ENCODE measurements at regions not wholly inside any gene's neighbourhood (a gene's known extent, or its start where the extent isn't known, plus 50 kb on each side); places are given as distances from the start of the nearest gene placed in this dataset.

DNA sequence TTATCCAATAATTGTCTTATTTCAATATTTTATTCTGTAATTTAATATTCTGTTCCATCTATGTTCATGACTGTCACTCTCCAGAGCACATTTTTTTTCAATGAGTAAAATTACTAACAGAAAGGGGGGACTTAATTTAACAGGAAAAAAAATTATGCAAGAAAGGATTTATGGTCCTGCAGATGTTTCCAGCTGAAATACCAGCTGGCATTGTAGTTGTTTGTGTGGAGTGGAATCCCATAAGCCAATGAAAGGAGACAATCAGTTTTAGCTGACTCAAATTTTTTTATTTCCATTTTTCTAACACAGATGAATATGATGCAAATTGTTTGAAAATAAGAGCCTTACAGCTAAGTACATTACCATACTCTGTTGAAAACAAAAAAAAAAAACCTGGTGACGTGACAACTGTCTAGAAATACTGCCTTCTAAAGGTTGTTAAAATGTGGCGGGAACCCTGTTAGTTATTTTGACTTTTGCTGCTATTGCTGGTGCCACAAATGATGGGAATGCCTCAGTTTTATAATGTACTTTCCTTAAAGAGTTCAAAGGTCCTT, 389.1 kb downstream of the ETS1 start:
- no peak overlapping the region for H3K27ac ChIP-seq (ENCODE audit: low read depth in 2 of 2, low read length in 1 of 2)
- H3K4me1 ChIP-seq (ENCODE audit: control insufficient read depth in 1 of 2, insufficient read depth in 2 of 2, low read depth in 1 of 2, low read length in 1 of 2), result peaks cover 0 to 9% of the 10 kb centered on the region in 2 experiments; a peak in 2 of 4 replicates
- no peaks in the 10 kb centered on the region for H3K9me3 ChIP-seq
- CTCF ChIA-PET, result interaction anchor here (0.7 to 1.1 kb wide), 3 partner anchors 8 to 166 kb away, joined by 3 read pairs; no protein-coding TSS in a partner anchor
- H3K9ac ChIP-seq, result no peak overlapping the region
- H3K4me3 ChIP-seq (ENCODE audit: low read depth in 2 of 2, low read length in 1 of 2), result no peak overlapping the region
- H3K36me3 ChIP-seq (replicated peaks in 1 of 2; ENCODE audit: control insufficient read depth in 1 of 2, insufficient read depth in 2 of 2, low read length in 1 of 2), result no peaks in the 10 kb centered on the region
- H4K20me1 ChIP-seq (ENCODE audit: insufficient read depth), result no peaks in the 10 kb centered on the region
- POLR2A ChIA-PET, result no interaction called here
- H3K9me2 ChIP-seq, result no peaks in the 10 kb centered on the region
- TF ChIP-seq, protein P1, sequence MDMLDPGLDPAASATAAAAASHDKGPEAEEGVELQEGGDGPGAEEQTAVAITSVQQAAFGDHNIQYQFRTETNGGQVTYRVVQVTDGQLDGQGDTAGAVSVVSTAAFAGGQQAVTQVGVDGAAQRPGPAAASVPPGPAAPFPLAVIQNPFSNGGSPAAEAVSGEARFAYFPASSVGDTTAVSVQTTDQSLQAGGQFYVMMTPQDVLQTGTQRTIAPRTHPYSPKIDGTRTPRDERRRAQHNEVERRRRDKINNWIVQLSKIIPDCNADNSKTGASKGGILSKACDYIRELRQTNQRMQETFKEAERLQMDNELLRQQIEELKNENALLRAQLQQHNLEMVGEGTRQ (IDR thresholded peaks at IDR 0.05; ENCODE audit: borderline replicate concordance, low read depth, low read length), result no peak
- TF ChIP-seq RAD21 (IDR thresholded peaks at IDR 0.05; ENCODE audit: low read length) (no peak), EZH2phosphoT487 (IDR thresholded peaks at IDR 0.05; ENCODE audit: borderline replicate concordance, low read depth) (no peak), RFX5 (IDR thresholded peaks at IDR 0.05; ENCODE audit: low read length) (no peak), FOXM1 (IDR thresholded peaks at IDR 0.05; ENCODE audit: low read depth) (no peak), JUND (IDR thresholded peaks at IDR 0.05) (no peak), FOSL2 (IDR thresholded peaks at IDR 0.05; ENCODE audit: borderline replicate concordance, low read depth) (no peak), RCOR1 (IDR thresholded peaks at IDR 0.05; ENCODE audit: low read length) (no peak)
- TF ChIP-seq, protein P2, sequence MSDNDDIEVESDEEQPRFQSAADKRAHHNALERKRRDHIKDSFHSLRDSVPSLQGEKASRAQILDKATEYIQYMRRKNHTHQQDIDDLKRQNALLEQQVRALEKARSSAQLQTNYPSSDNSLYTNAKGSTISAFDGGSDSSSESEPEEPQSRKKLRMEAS (IDR thresholded peaks at IDR 0.05; ENCODE audit: low read depth), result no peak
- H3K27me3 ChIP-seq (ENCODE audit: insufficient read depth), result no peaks in the 10 kb centered on the region
- 0 out of 2 replicates have a peak overlapping the region, but pooled peaks have one; percentile 41 for H2AFZ ChIP-seq (ENCODE audit: low read depth)
- no peaks in the 10 kb centered on the region for H3K79me2 ChIP-seq (ENCODE audit: insufficient read depth)
- H3K4me2 ChIP-seq, result no peak overlapping the region
- no peak for DNase-seq
- 91% methylated on average over 2 of the region's 2 CpGs for WGBS (ENCODE audit: low lambda C conversion rate)
- H3F3A ChIP-seq (replicated peaks; ENCODE audit: insufficient read depth), result no peaks in the 10 kb centered on the region

DNA sequence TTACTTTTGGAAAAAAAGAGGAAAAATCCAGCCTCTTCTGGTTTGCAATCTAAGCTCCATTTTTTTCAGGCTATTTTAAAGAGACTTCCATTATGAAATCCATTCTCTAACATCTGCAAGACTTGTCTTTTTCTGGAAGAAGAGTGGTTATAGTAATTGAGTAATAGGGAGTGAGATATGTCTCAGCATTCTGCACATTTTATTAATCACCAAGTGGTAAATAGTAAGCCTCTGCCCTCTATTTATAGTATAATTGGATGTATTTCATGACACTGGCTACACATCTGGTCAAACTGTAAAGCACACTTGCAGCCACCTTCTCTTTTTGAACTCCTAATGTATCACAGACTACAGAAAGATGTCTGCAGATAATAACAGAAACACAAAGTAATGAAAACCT, 391.1 kb downstream of the ETS1 start:
- ChIA-PET POLR2A (interaction anchor here (0.6 kb wide), 1 partner anchor 83 kb away, joined by 4 read pairs; no protein-coding TSS in a partner anchor), CTCF (interaction anchor here (1.4 kb wide), 1 partner anchor 635 kb away, joined by 3 read pairs; no protein-coding TSS in a partner anchor)
- no peaks in the 10 kb centered on the region for H3K79me2 ChIP-seq (ENCODE audit: insufficient read depth)
- no peaks in the 10 kb centered on the region for H4K20me1 ChIP-seq (ENCODE audit: insufficient read depth)
- no peaks in the 10 kb centered on the region for H3K27me3 ChIP-seq (ENCODE audit: insufficient read depth)
- TF ChIP-seq EP300 (IDR thresholded peaks at IDR 0.05; ENCODE audit: borderline replicate concordance in 1 of 2, low read depth in 1 of 2, low read length in 1 of 2) (peak in 1 of 2 experiments; percentile 67; a peak in 1 of 4 replicates), TCF12 (IDR thresholded peaks at IDR 0.05) (no peak), RFX5 (IDR thresholded peaks at IDR 0.05; ENCODE audit: low read length) (no peak)
- TF ChIP-seq, protein P3, sequence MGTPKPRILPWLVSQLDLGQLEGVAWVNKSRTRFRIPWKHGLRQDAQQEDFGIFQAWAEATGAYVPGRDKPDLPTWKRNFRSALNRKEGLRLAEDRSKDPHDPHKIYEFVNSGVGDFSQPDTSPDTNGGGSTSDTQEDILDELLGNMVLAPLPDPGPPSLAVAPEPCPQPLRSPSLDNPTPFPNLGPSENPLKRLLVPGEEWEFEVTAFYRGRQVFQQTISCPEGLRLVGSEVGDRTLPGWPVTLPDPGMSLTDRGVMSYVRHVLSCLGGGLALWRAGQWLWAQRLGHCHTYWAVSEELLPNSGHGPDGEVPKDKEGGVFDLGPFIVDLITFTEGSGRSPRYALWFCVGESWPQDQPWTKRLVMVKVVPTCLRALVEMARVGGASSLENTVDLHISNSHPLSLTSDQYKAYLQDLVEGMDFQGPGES (IDR thresholded peaks at IDR 0.05; ENCODE audit: low read depth, low read length), result no peak
- TF ChIP-seq, protein P1 (IDR thresholded peaks at IDR 0.05; ENCODE audit: borderline replicate concordance, low read depth, low read length), result no peak
- TF ChIP-seq, protein P4, sequence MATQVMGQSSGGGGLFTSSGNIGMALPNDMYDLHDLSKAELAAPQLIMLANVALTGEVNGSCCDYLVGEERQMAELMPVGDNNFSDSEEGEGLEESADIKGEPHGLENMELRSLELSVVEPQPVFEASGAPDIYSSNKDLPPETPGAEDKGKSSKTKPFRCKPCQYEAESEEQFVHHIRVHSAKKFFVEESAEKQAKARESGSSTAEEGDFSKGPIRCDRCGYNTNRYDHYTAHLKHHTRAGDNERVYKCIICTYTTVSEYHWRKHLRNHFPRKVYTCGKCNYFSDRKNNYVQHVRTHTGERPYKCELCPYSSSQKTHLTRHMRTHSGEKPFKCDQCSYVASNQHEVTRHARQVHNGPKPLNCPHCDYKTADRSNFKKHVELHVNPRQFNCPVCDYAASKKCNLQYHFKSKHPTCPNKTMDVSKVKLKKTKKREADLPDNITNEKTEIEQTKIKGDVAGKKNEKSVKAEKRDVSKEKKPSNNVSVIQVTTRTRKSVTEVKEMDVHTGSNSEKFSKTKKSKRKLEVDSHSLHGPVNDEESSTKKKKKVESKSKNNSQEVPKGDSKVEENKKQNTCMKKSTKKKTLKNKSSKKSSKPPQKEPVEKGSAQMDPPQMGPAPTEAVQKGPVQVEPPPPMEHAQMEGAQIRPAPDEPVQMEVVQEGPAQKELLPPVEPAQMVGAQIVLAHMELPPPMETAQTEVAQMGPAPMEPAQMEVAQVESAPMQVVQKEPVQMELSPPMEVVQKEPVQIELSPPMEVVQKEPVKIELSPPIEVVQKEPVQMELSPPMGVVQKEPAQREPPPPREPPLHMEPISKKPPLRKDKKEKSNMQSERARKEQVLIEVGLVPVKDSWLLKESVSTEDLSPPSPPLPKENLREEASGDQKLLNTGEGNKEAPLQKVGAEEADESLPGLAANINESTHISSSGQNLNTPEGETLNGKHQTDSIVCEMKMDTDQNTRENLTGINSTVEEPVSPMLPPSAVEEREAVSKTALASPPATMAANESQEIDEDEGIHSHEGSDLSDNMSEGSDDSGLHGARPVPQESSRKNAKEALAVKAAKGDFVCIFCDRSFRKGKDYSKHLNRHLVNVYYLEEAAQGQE (IDR thresholded peaks at IDR 0.05; ENCODE audit: low read depth, low read length), result no peak
- H3K9me2 ChIP-seq, result no peaks in the 10 kb centered on the region
- peak overlapping the region in 1 of 2 experiments; percentile 71; a peak in 2 of 4 replicates for H3K27ac ChIP-seq (ENCODE audit: low read depth in 2 of 2, low read length in 1 of 2)
- no peak overlapping the region for H3K4me3 ChIP-seq (ENCODE audit: low read depth in 2 of 2, low read length in 1 of 2)
- H3K9me3 ChIP-seq, result no peaks in the 10 kb centered on the region
- no peaks in the 10 kb centered on the region for H3F3A ChIP-seq (replicated peaks; ENCODE audit: insufficient read depth)
- H3K4me1 ChIP-seq (ENCODE audit: control insufficient read depth in 1 of 2, insufficient read depth in 2 of 2, low read depth in 1 of 2, low read length in 1 of 2), result peaks cover 0 to 6% of the 10 kb centered on the region in 2 experiments; a peak in 2 of 4 replicates
- no peak overlapping the region for H2AFZ ChIP-seq (ENCODE audit: low read depth)
- H3K4me2 ChIP-seq, result no peak overlapping the region
- no peaks in the 10 kb centered on the region for H3K36me3 ChIP-seq (replicated peaks in 1 of 2; ENCODE audit: control insufficient read depth in 1 of 2, insufficient read depth in 2 of 2, low read length in 1 of 2)
- DNase-seq, result peak; percentile 25
- H3K9ac ChIP-seq, result no peak overlapping the region

Data from SK-N-SH (cell line).